Stomach (tissue), 4 donors: ENCODE measurements at regions not wholly inside any gene's neighbourhood (a gene's known extent, or its start where the extent isn't known, plus 50 kb on each side); places are given as distances from the start of the nearest gene placed in this dataset.

ENCODE experiments used
- CTCF ChIP-seq, 7 experiments: fragments of 450-650 bp in 4 of 7; fragments of 200-600 bp in 3 of 7; sonication (generic) in 3 of 7; IDR thresholded peaks; one replicate each; pipeline ENCODE4 v1.5.1; 2016 to 2019; ENCODE audit warnings: antibody characterized with exemption in 7 of 7, control low read depth in 2 of 7, mild to moderate bottlenecking in 1 of 7
- EP300 ChIP-seq: sonication (generic); formaldehyde crosslinking; IDR thresholded peaks from one replicate; pipeline ENCODE4 v1.6.1; 2017; ENCODE audit warnings: antibody characterized with exemption
- POLR2AphosphoS5 ChIP-seq, 3 donors: sonication (generic); formaldehyde crosslinking; IDR thresholded peaks; one replicate each; pipeline ENCODE4 v1.6.1; 2016; ENCODE audit warnings: antibody characterized with exemption in 3 of 3

- TF ChIP-seq EP300 (no peak), CTCF (IDR thresholded peaks at IDR 0.05) (no peak), POLR2AphosphoS5 (IDR thresholded peaks at IDR 0.05) (no peak)
These were observed 76.9 kb upstream of the ZFHX3 start for GRCh38 chr16:73124665-73125375.
